Choroid plexus epithelial cell (primary cell): ENCODE measurements at regions not wholly inside any gene's neighbourhood (a gene's known extent, or its start where the extent isn't known, plus 50 kb on each side); places are given as distances from the start of the nearest gene placed in this dataset.

ENCODE experiments used
- DNase-seq: peaks from one replicate; pipeline ENCODE4 v3.0.0-alpha.2; 2010; ENCODE audit warnings: low read depth
- H3K4me3 ChIP-seq: 2 replicates; pipeline ENCODE4 v1.5.1; 2011; ENCODE audit warnings: low read depth, mild to moderate bottlenecking, control low read depth, low read length, moderate library complexity
- CTCF ChIP-seq: conservative IDR thresholded peaks from 2 replicates; pipeline ENCODE4 v1.5.1; 2011; ENCODE audit warnings: low read depth, mild to moderate bottlenecking, control low read depth, inconsistent platforms, low read length, moderate library complexity

- no peak for DNase-seq
- no peak for TF ChIP-seq CTCF
- no peak overlapping the region for H3K4me3 ChIP-seq
Observed at GRCh38 chr2:66789741-66790140, 354.8 kb downstream of the MEIS1 start.

- TF ChIP-seq CTCF: no peak
- H3K4me3 ChIP-seq: no peak overlapping the region
- DNase-seq: peak; percentile 63
Observed at GRCh38 chr2:66790651-66791181, 355.8 kb downstream of the MEIS1 start.

- H3K4me3 ChIP-seq: no peak overlapping the region
- no peak for TF ChIP-seq CTCF
- DNase-seq: no peak
Observed at GRCh38 chr2:66794070-66794469, 359.1 kb downstream of the MEIS1 start.

- DNase-seq: no peak
- TF ChIP-seq CTCF: no peak
- no peak overlapping the region for H3K4me3 ChIP-seq
Observed at GRCh38 chr2:66794551-66794950, 359.6 kb downstream of the MEIS1 start.

- no peak for TF ChIP-seq CTCF
- no peak for DNase-seq
- no peak overlapping the region for H3K4me3 ChIP-seq
Observed at GRCh38 chr2:66802877-66803276, 368.0 kb downstream of the MEIS1 start.

GRCh38 chr2:66803726-66804125 lies 368.8 kb downstream of the MEIS1 start:
- no peak overlapping the region for H3K4me3 ChIP-seq
- TF ChIP-seq CTCF: no peak
- peak; percentile 26 for DNase-seq

GRCh38 chr2:66805016-66805865 lies 370.3 kb downstream of the MEIS1 start:
- no peak overlapping the region for H3K4me3 ChIP-seq
- DNase-seq: no peak
- no peak for TF ChIP-seq CTCF
